Suprapubic skin (tissue), 4 donors: ENCODE measurements at regions not wholly inside any gene's neighbourhood (a gene's known extent, or its start where the extent isn't known, plus 50 kb on each side); places are given as distances from the start of the nearest gene placed in this dataset.

Experiments
- DNase-seq, 2 donors: peaks; one replicate each; pipeline ENCODE4 v3.0.0-alpha.2; 2019; ENCODE audit warnings: low spot score in 2 of 2
- H3K27ac ChIP-seq: fragments of 200-600 bp; sonication (generic); one replicate; pipeline ENCODE4 v1.5.1; 2019
- H3K27me3 ChIP-seq: fragments of 200-600 bp; sonication (generic); one replicate; pipeline ENCODE4 v1.5.1; 2019
- H3K36me3 ChIP-seq: fragments of 200-600 bp; sonication (generic); one replicate; pipeline ENCODE4 v1.5.1; 2019
- H3K4me1 ChIP-seq: fragments of 200-600 bp; sonication (generic); one replicate; pipeline ENCODE4 v1.5.1; 2019
- H3K4me3 ChIP-seq: fragments of 200-600 bp; sonication (generic); one replicate; pipeline ENCODE4 v1.5.1; 2019; ENCODE audit warnings: mild to moderate bottlenecking
- H3K9me3 ChIP-seq: fragments of 200-600 bp; sonication (generic); one replicate; pipeline ENCODE4 v1.5.1; 2019
- EP300 ChIP-seq: sonication (generic); formaldehyde crosslinking; IDR thresholded peaks from one replicate; pipeline ENCODE4 v1.6.1; 2017; ENCODE audit warnings: antibody characterized with exemption
- POLR2A ChIP-seq, 2 donors: fragments of 450-650 bp; IDR thresholded peaks; one replicate each; pipeline ENCODE4 v1.6.1; 2017; ENCODE audit warnings: antibody characterized with exemption in 2 of 2, mild to moderate bottlenecking in 2 of 2, moderate library complexity in 2 of 2
- POLR2AphosphoS5 ChIP-seq, 3 donors: sonication (generic); formaldehyde crosslinking; IDR thresholded peaks; one replicate each; pipeline ENCODE4 v1.6.1; 2017; ENCODE audit warnings: antibody characterized with exemption in 3 of 3
- WGBS: methylation state at CpG from one replicate; pipeline ENCODE4 v1.1.5; 2018; 5-methylcytosine and 5-hydroxymethylcytosine counted together
- TF ChIP-seq, protein P1 (sequence below), 2 donors: fragments of 200-600 bp in 1 of 2; fragments of 450-650 bp in 1 of 2; sonication (generic) in 1 of 2; IDR thresholded peaks; one replicate each; pipeline ENCODE4 v1.5.1; 2016 to 2019; ENCODE audit warnings: antibody characterized with exemption in 2 of 2, mild to moderate bottlenecking in 1 of 2, moderate library complexity in 1 of 2

DNA sequence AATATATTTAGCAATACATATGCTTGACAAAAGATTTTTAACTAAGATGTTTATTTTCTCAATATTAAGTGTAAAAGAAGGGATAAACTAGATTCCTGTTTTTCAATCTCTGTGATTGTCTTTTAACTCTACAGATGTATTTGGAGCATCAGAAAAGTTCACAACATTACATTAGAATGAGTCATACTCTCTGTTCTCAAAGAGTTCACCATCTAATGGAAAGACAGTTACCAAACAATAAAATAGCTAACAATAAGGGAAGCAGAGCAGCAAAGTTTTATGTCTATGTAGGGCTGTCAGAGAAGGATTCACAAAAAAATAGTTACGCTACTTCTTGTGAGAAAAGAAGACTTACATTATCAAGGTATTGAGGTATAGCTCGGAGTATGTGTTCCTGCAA lies 109.2 kb upstream of the MAP2 start:
- Histone ChIP-seq H3K27ac (no peak overlapping the region), H3K27me3 (no peaks in the 10 kb centered on the region), H3K9me3 (no peaks in the 10 kb centered on the region), H3K4me1 (no peaks in the 10 kb centered on the region), H3K36me3 (no peaks in the 10 kb centered on the region), H3K4me3 (no peak overlapping the region)
- WGBS = 92% methylated on average over 2 of the region's 2 CpGs
- DNase-seq = no peak
- TF ChIP-seq EP300 (no peak), POLR2A (IDR thresholded peaks at IDR 0.05) (no peak), POLR2AphosphoS5 (IDR thresholded peaks at IDR 0.05) (no peak)
- TF ChIP-seq, protein P1, sequence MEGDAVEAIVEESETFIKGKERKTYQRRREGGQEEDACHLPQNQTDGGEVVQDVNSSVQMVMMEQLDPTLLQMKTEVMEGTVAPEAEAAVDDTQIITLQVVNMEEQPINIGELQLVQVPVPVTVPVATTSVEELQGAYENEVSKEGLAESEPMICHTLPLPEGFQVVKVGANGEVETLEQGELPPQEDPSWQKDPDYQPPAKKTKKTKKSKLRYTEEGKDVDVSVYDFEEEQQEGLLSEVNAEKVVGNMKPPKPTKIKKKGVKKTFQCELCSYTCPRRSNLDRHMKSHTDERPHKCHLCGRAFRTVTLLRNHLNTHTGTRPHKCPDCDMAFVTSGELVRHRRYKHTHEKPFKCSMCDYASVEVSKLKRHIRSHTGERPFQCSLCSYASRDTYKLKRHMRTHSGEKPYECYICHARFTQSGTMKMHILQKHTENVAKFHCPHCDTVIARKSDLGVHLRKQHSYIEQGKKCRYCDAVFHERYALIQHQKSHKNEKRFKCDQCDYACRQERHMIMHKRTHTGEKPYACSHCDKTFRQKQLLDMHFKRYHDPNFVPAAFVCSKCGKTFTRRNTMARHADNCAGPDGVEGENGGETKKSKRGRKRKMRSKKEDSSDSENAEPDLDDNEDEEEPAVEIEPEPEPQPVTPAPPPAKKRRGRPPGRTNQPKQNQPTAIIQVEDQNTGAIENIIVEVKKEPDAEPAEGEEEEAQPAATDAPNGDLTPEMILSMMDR (IDR thresholded peaks at IDR 0.05) = no peak

- Histone ChIP-seq H3K4me1 (no peaks in the 10 kb centered on the region), H3K36me3 (no peaks in the 10 kb centered on the region), H3K4me3 (no peak overlapping the region), H3K27me3 (no peaks in the 10 kb centered on the region), H3K9me3 (no peaks in the 10 kb centered on the region), H3K27ac (no peak overlapping the region)
- 52% methylated on average over 2 of the region's 2 CpGs for WGBS
- DNase-seq = no peak
- TF ChIP-seq POLR2A (IDR thresholded peaks at IDR 0.05) (no peak), EP300 (no peak), POLR2AphosphoS5 (IDR thresholded peaks at IDR 0.05) (no peak)
- TF ChIP-seq, protein P1 (IDR thresholded peaks at IDR 0.05) = no peak
Measured at GRCh38 chr2:209316141-209316540, 107.7 kb upstream of the MAP2 start.

- no peak for TF ChIP-seq POLR2A (IDR thresholded peaks at IDR 0.05)
- no peak for TF ChIP-seq POLR2AphosphoS5 (IDR thresholded peaks at IDR 0.05)
- no peak for TF ChIP-seq EP300
- Histone ChIP-seq H3K36me3 (no peaks in the 10 kb centered on the region), H3K27ac (no peak overlapping the region), H3K9me3 (no peaks in the 10 kb centered on the region), H3K4me1 (no peaks in the 10 kb centered on the region), H3K27me3 (no peaks in the 10 kb centered on the region), H3K4me3 (no peak overlapping the region)
- WGBS = 74% methylated on average over 3 of the region's 3 CpGs
- DNase-seq = no peak
Measured at GRCh38 chr2:209321076-209321475, 102.8 kb upstream of the MAP2 start.

DNA sequence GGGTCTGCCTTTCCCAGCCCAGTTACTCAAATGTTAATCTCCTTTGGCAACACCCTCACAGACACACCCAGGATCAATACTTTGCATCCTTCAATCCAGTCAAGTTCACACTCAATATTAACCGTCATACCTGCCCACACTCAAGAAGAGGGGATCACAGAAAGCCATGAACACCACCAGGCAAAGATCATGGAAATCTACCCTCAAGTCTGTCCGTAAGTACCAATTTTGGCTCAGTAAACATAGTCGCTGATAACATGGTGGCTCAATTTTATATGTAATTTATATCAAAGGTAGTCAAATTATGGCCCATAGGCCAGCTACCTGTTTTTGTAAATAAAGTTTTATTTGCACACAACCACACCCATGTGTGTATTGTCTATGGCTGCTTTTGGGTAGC lies 102.3 kb upstream of the MAP2 start:
- no peaks in the 10 kb centered on the region for H3K27me3 ChIP-seq
- WGBS = 89% methylated on average over 3 of the region's 3 CpGs

GRCh38 chr2:209322041-209322440 lies 101.8 kb upstream of the MAP2 start:
- H3K36me3 ChIP-seq = no peaks in the 10 kb centered on the region
- H3K4me1 ChIP-seq = no peaks in the 10 kb centered on the region
- no peaks in the 10 kb centered on the region for H3K9me3 ChIP-seq
- DNase-seq = no peak
- no peaks in the 10 kb centered on the region for H3K27me3 ChIP-seq
- no peak for TF ChIP-seq EP300
- TF ChIP-seq POLR2A (IDR thresholded peaks at IDR 0.05) = no peak
- TF ChIP-seq, protein P1 (IDR thresholded peaks at IDR 0.05) = no peak
- TF ChIP-seq POLR2AphosphoS5 (IDR thresholded peaks at IDR 0.05) = no peak
- no peak overlapping the region for H3K4me3 ChIP-seq
- WGBS = 52% methylated on average over 1 of the region's 1 CpG
- H3K27ac ChIP-seq = no peak overlapping the region

More for the DNA sequence above, 102.3 kb upstream of the MAP2 start:
- H3K4me1 ChIP-seq = no peaks in the 10 kb centered on the region
- TF ChIP-seq POLR2AphosphoS5 (IDR thresholded peaks at IDR 0.05) = no peak
- TF ChIP-seq POLR2A (IDR thresholded peaks at IDR 0.05) = no peak
- TF ChIP-seq, protein P1 (IDR thresholded peaks at IDR 0.05) = no peak
- TF ChIP-seq EP300 = no peak
- H3K4me3 ChIP-seq = no peak overlapping the region
- no peak for DNase-seq
- no peaks in the 10 kb centered on the region for H3K36me3 ChIP-seq
- H3K9me3 ChIP-seq = no peaks in the 10 kb centered on the region
- no peak overlapping the region for H3K27ac ChIP-seq

DNA sequence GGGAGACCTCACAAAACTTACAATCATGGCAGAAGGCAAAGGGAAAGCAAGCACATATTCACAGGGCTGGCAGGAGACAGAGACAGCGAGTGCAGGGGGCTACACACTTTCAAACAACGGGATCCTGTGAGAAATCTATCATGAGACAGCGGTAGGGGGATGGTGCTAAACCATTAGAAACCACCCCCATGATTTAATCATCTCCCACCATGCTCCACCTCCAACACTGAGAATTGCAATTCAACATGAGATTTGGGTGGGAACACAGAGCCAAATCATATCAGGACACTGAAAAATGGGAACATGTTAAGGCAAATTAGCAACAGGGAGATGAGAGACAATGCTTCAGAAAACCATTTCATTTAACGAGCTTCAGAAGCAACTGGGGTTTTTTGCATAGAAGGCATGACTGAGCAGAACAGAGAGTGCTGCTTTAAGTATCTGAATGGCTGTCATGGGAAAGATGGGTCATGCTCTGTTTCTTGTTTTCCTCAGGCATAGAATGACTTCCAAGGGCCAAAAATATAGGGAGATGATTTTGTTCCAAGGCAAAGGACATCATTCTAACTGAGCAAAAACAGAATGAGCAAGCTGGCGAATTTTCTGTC lies 100.8 kb upstream of the MAP2 start:
- Histone ChIP-seq H3K4me3 (no peak overlapping the region), H3K4me1 (no peaks in the 10 kb centered on the region), H3K27me3 (no peaks in the 10 kb centered on the region), H3K27ac (no peak overlapping the region), H3K9me3 (no peaks in the 10 kb centered on the region), H3K36me3 (no peaks in the 10 kb centered on the region)
- WGBS = 74% methylated on average over 5 of the region's 5 CpGs
- no peak for DNase-seq
- TF ChIP-seq, protein P1 (IDR thresholded peaks at IDR 0.05) = no peak
- TF ChIP-seq EP300 = no peak
- no peak for TF ChIP-seq POLR2A (IDR thresholded peaks at IDR 0.05)
- TF ChIP-seq POLR2AphosphoS5 (IDR thresholded peaks at IDR 0.05) = no peak
